ENCODE measurements at regions not wholly inside any gene's neighbourhood (a gene's known extent, or its start where the extent isn't known, plus 50 kb on each side); places are given as distances from the start of the nearest gene placed in this dataset.

DNA sequence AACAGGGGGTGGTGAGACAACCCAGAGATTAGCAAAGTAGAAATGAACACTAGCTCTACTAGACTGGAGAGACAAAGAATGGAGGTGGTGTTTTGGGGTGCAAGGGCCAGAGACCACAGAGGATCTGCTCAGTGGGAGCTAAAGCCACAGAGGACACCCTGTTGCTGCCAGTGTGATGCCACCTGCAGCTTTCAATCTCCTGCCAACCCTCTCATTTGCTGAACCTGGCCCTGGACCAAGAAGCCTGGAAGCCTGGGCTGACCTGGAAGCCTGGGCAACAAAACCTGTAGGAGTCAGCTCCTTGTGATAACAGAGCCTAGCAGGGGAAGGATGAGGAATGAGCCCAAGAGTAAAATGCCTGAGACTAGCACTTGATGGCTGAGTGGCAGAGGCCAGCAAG is 81.1 kb upstream of the ADO start:
- no peak overlapping the region for H3K27ac ChIP-seq
- H3K4me3 ChIP-seq = no peak overlapping the region
- no peaks in the 10 kb centered on the region for H3K27me3 ChIP-seq
- DNase-seq (ENCODE audit: low read depth in 1 of 2, low spot score in 1 of 2) = no peak
- no peaks in the 10 kb centered on the region for H3K4me1 ChIP-seq (ENCODE audit: low read depth)
- H3K36me3 ChIP-seq = no peaks in the 10 kb centered on the region
- H3K9me3 ChIP-seq (ENCODE audit: low read depth) = no peaks in the 10 kb centered on the region
- TF ChIP-seq, protein P1, sequence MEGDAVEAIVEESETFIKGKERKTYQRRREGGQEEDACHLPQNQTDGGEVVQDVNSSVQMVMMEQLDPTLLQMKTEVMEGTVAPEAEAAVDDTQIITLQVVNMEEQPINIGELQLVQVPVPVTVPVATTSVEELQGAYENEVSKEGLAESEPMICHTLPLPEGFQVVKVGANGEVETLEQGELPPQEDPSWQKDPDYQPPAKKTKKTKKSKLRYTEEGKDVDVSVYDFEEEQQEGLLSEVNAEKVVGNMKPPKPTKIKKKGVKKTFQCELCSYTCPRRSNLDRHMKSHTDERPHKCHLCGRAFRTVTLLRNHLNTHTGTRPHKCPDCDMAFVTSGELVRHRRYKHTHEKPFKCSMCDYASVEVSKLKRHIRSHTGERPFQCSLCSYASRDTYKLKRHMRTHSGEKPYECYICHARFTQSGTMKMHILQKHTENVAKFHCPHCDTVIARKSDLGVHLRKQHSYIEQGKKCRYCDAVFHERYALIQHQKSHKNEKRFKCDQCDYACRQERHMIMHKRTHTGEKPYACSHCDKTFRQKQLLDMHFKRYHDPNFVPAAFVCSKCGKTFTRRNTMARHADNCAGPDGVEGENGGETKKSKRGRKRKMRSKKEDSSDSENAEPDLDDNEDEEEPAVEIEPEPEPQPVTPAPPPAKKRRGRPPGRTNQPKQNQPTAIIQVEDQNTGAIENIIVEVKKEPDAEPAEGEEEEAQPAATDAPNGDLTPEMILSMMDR (IDR thresholded peaks at IDR 0.05; ENCODE audit: low read depth, low read length) = no peak

DNA sequence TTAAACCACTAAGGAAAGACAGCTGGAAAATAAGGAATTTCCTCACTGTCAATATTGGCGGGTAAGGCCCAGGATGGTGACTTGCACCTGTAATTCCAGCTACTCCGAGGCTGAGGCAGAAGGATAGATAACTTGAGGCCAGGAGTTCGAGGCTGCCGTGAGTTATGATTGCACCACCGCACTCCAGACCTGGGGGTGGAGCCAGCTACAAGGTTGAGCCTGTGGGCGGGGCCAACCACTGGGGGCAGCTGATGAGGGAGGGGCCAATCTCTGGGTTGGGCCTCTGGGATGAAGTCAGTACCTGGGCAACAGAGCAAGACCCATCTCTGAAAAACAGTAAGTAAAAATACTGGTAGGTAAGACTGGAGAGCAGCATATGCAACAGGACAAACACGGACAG is 80.1 kb upstream of the ADO start:
- Histone ChIP-seq H3K36me3 (no peaks in the 10 kb centered on the region), H3K9me3 (ENCODE audit: low read depth) (no peaks in the 10 kb centered on the region), H3K27me3 (no peaks in the 10 kb centered on the region), H3K4me1 (ENCODE audit: low read depth) (no peaks in the 10 kb centered on the region), H3K4me3 (no peak overlapping the region), H3K27ac (no peak overlapping the region)
- no peak for DNase-seq (ENCODE audit: low read depth in 1 of 2, low spot score in 1 of 2)
- TF ChIP-seq, protein P1 (IDR thresholded peaks at IDR 0.05; ENCODE audit: low read depth, low read length) = no peak

DNA sequence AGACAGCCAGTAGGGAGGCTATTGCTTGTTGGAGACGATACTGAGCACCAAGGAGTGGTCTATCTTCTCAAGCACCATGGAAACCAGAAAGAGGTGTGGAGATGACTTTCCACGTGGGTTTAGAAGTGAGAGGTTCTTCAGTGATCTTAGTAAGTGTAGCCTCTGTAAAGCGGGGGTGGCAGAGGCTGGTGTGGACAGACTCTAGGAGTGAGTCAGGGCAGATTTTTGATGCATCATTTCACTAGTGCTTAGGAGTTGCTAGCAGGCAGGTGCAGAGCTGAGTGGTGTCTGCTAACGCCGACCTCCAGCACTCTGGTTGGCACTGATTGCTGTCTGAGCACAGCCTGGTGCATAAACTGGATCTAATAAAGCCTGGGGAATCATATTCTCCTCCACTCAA is 78.4 kb upstream of the ADO start:
- no peak for DNase-seq (ENCODE audit: low read depth in 1 of 2, low spot score in 1 of 2)
- no peaks in the 10 kb centered on the region for H3K27me3 ChIP-seq
- TF ChIP-seq, protein P1 (IDR thresholded peaks at IDR 0.05; ENCODE audit: low read depth, low read length) = no peak
- no peaks in the 10 kb centered on the region for H3K9me3 ChIP-seq (ENCODE audit: low read depth)
- no peak overlapping the region for H3K27ac ChIP-seq
- H3K4me3 ChIP-seq = no peak overlapping the region
- H3K36me3 ChIP-seq = no peaks in the 10 kb centered on the region
- H3K4me1 ChIP-seq (ENCODE audit: low read depth) = no peaks in the 10 kb centered on the region

DNA sequence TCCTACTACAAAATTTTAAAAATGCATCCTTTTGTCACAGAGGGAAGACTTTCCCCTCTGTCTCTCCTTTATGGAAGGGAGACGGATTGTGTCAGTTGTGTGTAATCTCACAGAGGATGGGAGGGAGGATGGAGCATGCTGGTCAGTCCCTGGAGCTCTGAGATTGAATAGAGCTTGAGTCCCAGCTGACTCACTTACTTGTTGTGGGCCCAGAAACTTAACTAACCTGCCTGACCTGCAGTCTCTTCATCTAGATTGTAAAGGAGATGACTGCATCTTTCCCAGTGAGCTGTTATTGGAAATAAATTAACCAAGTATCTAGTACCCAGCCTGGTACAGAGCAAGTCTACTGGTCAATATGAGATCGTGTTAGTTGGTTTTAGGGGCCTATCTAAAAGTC is 77.9 kb upstream of the ADO start:
- TF ChIP-seq, protein P1 (IDR thresholded peaks at IDR 0.05; ENCODE audit: low read depth, low read length) = no peak
- DNase-seq (ENCODE audit: low read depth in 1 of 2, low spot score in 1 of 2) = no peak
- no peaks in the 10 kb centered on the region for H3K4me1 ChIP-seq (ENCODE audit: low read depth)
- no peak overlapping the region for H3K4me3 ChIP-seq
- no peak overlapping the region for H3K27ac ChIP-seq
- H3K9me3 ChIP-seq (ENCODE audit: low read depth) = no peaks in the 10 kb centered on the region
- H3K27me3 ChIP-seq = no peaks in the 10 kb centered on the region
- no peaks in the 10 kb centered on the region for H3K36me3 ChIP-seq

DNA sequence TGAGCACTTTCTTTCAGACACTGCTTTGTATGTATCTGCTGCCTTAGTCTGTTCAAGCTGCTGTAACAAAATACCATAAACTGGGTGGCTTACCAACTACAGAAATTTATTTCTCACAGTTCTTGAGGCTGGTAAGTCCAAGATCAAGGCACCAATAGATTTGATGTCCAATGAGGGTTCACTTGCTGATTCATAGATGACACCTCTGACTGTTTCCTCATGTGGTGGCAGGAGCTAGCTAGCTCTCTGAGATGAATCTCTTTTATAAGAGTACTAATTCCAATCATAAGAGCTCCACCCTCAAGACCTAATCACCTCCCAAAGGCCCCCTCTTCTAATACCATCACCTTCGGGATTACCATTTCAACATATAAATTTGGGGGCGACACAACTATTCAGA is 76.6 kb upstream of the ADO start:
- no peaks in the 10 kb centered on the region for H3K9me3 ChIP-seq (ENCODE audit: low read depth)
- no peak for DNase-seq (ENCODE audit: low read depth in 1 of 2, low spot score in 1 of 2)
- no peak overlapping the region for H3K4me3 ChIP-seq
- no peaks in the 10 kb centered on the region for H3K4me1 ChIP-seq (ENCODE audit: low read depth)
- TF ChIP-seq, protein P1 (IDR thresholded peaks at IDR 0.05; ENCODE audit: low read depth, low read length) = no peak
- no peaks in the 10 kb centered on the region for H3K36me3 ChIP-seq
- H3K27ac ChIP-seq = no peak overlapping the region
- H3K27me3 ChIP-seq = no peaks in the 10 kb centered on the region

DNA sequence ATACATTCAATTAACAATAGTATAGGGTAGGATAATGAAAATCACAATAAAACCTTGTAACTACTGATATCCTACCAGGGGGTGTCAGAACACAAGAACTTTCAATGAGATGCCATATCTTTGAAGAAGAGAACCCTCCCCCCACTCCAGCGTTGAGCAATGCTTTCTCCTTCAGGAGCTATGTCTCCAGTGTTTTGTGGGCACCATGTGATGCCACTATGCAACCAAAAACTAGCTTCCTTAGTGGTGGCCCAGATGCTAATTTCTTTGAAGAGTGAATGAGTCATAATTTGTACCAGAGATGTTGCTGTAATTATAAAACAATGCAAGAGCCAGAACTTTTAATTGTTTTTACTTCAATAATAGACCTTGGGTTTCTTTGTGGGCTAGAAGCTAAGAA is 76.0 kb upstream of the ADO start:
- Histone ChIP-seq H3K4me1 (ENCODE audit: low read depth) (no peaks in the 10 kb centered on the region), H3K9me3 (ENCODE audit: low read depth) (no peaks in the 10 kb centered on the region), H3K4me3 (no peak overlapping the region), H3K27ac (no peak overlapping the region), H3K27me3 (no peaks in the 10 kb centered on the region), H3K36me3 (no peaks in the 10 kb centered on the region)
- TF ChIP-seq, protein P1 (IDR thresholded peaks at IDR 0.05; ENCODE audit: low read depth, low read length) = no peak
- peak in 1 of 2 donors; percentile 27 for DNase-seq (ENCODE audit: low read depth in 1 of 2, low spot score in 1 of 2)
